Left ventricle myocardium inferior (tissue), 1 donor: ENCODE measurements at regions not wholly inside any gene's neighbourhood (a gene's known extent, or its start where the extent isn't known, plus 50 kb on each side); places are given as distances from the start of the nearest gene placed in this dataset.

Experiments used
- DNase-seq: peaks from one replicate; pipeline ENCODE4 v3.0.0-alpha.2; 2020
- H3K27ac ChIP-seq: fragments of 200-600 bp; replicated peaks from 2 replicates; pipeline ENCODE4 v1.8.0; 2021
- H3K27me3 ChIP-seq: fragments of 200-600 bp; 2 replicates; pipeline ENCODE4 v1.8.0; 2021; ENCODE audit warnings: low read depth
- H3K36me3 ChIP-seq: fragments of 200-600 bp; 2 replicates; pipeline ENCODE4 v1.8.0; 2021
- H3K4me1 ChIP-seq: fragments of 200-600 bp; 2 replicates; pipeline ENCODE4 v1.8.0; 2021
- H3K4me3 ChIP-seq: fragments of 200-600 bp; 2 replicates; pipeline ENCODE4 v1.8.0; 2021; ENCODE audit warnings: mild to moderate bottlenecking, moderate library complexity
- H3K9me3 ChIP-seq: fragments of 200-600 bp; replicated peaks from 2 replicates; pipeline ENCODE4 v1.8.0; 2021
- intact Hi-C: fragments of 100-400 bp; cut with micrococcal nuclease; formaldehyde crosslinking; loops from one replicate; pipeline ENCODE4 v1.11.0; 2022
- TF ChIP-seq, protein P1 (sequence below): fragments of 200-600 bp; IDR thresholded peaks from 2 replicates; pipeline ENCODE4 v1.8.0; 2021; ENCODE audit warnings: antibody characterized with exemption, mild to moderate bottlenecking, borderline replicate concordance
- donor health status: DM: no; HTN: yes; CAD: no; lungs with severe emphysema.

DNA sequence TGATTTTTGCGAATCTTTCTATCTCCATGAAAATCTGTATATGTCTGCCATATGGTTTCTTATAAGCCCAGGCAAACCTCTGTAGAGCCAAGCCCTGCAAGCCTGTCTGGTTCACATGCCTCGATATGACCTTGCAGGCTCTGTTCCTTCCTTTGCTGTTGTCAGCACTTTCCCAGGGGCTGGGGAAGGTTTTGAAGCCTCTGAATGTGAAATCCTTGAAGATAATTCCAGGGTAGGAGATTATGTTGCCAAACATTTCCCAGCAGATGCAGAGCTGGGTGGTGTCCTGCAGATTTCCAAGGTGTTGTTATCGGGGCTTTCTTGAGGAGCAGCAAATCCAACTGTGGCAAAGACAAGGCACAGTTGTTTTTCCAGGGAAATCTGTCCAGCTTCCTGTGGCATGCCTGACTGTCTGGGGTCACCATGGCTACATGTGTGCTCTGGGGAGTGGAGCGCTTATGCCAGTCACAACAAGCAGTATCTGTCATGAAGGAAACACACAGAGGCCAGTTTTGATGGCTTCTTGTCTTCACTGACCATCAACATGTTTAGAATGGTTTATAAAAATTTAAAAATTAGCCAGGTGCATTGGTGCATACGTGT is 60.7 kb upstream of the RPS23 start:
- no peak overlapping the region for H3K27ac ChIP-seq
- intact Hi-C loops: no loop called here

DNA sequence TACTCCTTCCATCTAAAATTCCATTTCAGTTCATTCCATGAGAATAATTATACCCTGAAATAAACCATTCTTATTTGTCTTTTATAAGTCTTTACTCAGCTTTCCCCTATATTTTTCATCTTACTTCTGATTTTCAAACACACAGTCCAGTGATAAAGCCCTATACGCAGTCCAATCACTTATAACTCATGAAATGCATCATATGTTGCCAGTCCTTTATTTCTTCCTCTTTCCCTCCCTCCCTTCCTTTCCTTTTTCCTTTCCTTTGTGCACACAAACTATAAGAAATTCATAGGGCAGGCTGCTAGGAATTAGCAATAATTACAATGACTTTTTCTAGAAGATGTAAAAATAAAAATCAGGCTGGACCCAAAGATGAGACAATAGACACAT is 58.8 kb upstream of the RPS23 start:
- Histone ChIP-seq H3K27me3 (no peaks in the 10 kb centered on the region), H3K36me3 (no peaks in the 10 kb centered on the region), H3K9me3 (no peaks in the 10 kb centered on the region), H3K4me3 (no peak overlapping the region), H3K4me1 (peaks cover 50% of the 10 kb centered on the region), H3K27ac (no peak overlapping the region)
- TF ChIP-seq, protein P1, sequence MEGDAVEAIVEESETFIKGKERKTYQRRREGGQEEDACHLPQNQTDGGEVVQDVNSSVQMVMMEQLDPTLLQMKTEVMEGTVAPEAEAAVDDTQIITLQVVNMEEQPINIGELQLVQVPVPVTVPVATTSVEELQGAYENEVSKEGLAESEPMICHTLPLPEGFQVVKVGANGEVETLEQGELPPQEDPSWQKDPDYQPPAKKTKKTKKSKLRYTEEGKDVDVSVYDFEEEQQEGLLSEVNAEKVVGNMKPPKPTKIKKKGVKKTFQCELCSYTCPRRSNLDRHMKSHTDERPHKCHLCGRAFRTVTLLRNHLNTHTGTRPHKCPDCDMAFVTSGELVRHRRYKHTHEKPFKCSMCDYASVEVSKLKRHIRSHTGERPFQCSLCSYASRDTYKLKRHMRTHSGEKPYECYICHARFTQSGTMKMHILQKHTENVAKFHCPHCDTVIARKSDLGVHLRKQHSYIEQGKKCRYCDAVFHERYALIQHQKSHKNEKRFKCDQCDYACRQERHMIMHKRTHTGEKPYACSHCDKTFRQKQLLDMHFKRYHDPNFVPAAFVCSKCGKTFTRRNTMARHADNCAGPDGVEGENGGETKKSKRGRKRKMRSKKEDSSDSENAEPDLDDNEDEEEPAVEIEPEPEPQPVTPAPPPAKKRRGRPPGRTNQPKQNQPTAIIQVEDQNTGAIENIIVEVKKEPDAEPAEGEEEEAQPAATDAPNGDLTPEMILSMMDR: no peak
- intact Hi-C loops: no loop called here
- no peak for DNase-seq

More for the DNA sequence above, 60.7 kb upstream of the RPS23 start:
- Histone ChIP-seq H3K9me3 (no peaks in the 10 kb centered on the region), H3K36me3 (no peaks in the 10 kb centered on the region), H3K27me3 (no peaks in the 10 kb centered on the region), H3K4me3 (no peak overlapping the region), H3K4me1 (peaks cover 34% of the 10 kb centered on the region)
- DNase-seq: no peak
- TF ChIP-seq, protein P1: no peak

DNA sequence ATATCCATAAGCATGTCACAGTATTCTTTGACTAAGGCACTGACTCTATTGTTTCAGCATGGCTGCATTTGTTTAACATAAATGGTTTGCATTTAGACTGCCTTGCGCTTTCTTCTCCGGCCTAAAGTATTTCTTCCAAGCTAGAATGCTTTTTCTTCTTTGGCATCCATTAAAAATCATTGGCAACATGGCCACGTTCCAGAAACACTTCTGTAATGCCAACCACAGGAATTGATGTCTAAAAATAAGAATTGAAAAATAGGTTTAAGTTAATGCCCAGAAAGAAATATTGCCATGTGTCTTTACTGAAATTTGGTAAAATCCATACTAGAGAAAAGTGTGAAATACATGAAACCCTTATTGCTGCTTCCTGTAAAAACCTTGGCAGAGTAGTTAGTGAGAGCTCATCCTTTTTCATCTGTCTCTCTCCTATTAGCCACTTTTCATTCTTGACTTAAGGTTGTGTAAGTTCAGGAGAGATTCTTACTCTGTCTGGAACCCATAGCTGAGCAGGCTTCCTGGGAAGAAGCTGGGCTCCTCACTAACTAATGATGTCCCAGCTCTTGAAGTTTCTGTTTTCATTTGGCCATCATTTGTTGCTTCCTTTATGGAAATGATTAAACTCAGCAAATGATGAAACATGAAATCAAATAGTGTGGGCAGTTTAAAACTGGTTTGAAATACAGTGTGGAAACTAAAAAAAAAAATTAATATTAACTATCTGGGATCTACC is 58.2 kb upstream of the RPS23 start:
- Histone ChIP-seq H3K27ac (peak overlapping the region; percentile 76), H3K4me3 (no peak overlapping the region), H3K4me1 (peaks cover 54% of the 10 kb centered on the region), H3K9me3 (no peaks in the 10 kb centered on the region), H3K27me3 (no peaks in the 10 kb centered on the region), H3K36me3 (no peaks in the 10 kb centered on the region)
- intact Hi-C loops: no loop called here
- TF ChIP-seq, protein P1: no peak
- no peak for DNase-seq

DNA sequence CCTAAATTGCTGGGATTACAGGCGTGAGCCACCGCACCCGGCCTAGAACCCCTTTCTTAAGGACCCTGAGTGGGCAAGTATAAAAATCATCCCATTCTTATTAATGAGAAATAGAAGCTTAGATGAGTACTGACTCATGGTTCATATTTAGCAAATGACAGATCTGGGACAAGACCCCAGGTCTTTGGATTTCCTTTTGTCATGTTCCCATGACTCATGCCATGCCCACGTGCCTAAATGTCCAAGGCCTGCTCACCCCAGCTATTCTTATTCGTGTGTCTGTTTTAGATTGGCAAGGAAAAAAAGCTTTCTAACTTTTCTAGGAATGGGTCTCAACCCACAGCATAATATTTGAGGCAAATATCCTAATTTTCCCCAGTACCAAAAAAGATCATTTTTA is 57.7 kb upstream of the RPS23 start:
- intact Hi-C loops: no loop called here
- Histone ChIP-seq H3K4me1 (peaks cover 59% of the 10 kb centered on the region), H3K36me3 (no peaks in the 10 kb centered on the region), H3K9me3 (no peaks in the 10 kb centered on the region), H3K27me3 (no peaks in the 10 kb centered on the region), H3K27ac (peak overlapping the region; percentile 76), H3K4me3 (no peak overlapping the region)
- no peak for DNase-seq
- TF ChIP-seq, protein P1: no peak

DNA sequence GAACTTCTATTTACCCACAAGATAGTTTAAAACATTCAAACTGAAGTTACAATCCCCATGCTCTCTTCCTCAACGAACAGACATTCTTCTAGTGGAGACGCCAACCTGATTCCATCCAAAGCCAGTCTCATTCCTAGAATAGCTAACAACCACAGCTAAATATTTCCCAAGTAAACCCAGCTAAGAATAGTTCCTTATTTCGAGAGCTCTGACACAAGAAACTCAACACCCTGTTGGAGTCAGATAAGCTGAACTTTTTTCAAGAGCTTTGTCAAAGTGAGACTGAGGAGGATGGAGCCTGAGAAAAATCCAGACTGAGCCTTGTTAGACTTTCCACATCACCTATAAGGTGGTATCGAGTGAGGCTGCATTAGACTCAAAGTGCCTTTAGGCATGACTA is 56.7 kb upstream of the RPS23 start:
- peaks cover 59% of the 10 kb centered on the region for H3K4me1 ChIP-seq
- no peak for DNase-seq
- TF ChIP-seq, protein P1: no peak
- H3K27me3 ChIP-seq: no peaks in the 10 kb centered on the region
- H3K36me3 ChIP-seq: no peaks in the 10 kb centered on the region
- H3K9me3 ChIP-seq: no peaks in the 10 kb centered on the region
- H3K4me3 ChIP-seq: no peak overlapping the region
- intact Hi-C loops: no loop called here
- peak overlapping the region; percentile 76 for H3K27ac ChIP-seq
